NCI-H1105 (cell line): ENCODE measurements at regions not wholly inside any gene's neighbourhood (a gene's known extent, or its start where the extent isn't known, plus 50 kb on each side); places are given as distances from the start of the nearest gene placed in this dataset.
"Not testable (repeated sequence)": the region's sequence is repeated elsewhere in the genome, so short reads cannot be mapped to it uniquely, and the experiment has no call there.

Source experiments
- DNase-seq: peaks from one replicate; lab custom pipeline; 2025; lab: John Stamatoyannopoulos, UW

- DNase-seq = no peak
These were observed 445.6 kb downstream of the ACTL7B start for GRCh38 chr9:108410161-108410560.

GRCh38 chr9:108400297-108400696 lies 455.5 kb downstream of the ACTL7B start:
- DNase-seq = no peak

- no peak for DNase-seq
These were observed 455.9 kb downstream of the ACTL7B start for GRCh38 chr9:108399851-108400250.

GRCh38 chr9:108397286-108397685 lies 458.5 kb downstream of the ACTL7B start:
- DNase-seq = no peak

- DNase-seq = no peak
These were observed 459.2 kb downstream of the ACTL7B start for GRCh38 chr9:108396611-108397010.

- DNase-seq = no peak
These were observed 459.6 kb downstream of the ACTL7B start for GRCh38 chr9:108396193-108396592.

- DNase-seq = no peak
These were observed 460.4 kb downstream of the ACTL7B start for GRCh38 chr9:108395421-108395820.

GRCh38 chr9:108394726-108395125 lies 461.1 kb downstream of the ACTL7B start:
- DNase-seq = no peak

- not testable (repeated sequence) for DNase-seq
These were observed 462.2 kb downstream of the ACTL7B start for GRCh38 chr9:108393481-108394001.

- DNase-seq = no peak
These were observed 462.9 kb downstream of the ACTL7B start for GRCh38 chr9:108392877-108393276.

- no peak for DNase-seq
These were observed 466.7 kb downstream of the ACTL7B start for GRCh38 chr9:108389056-108389455.

GRCh38 chr9:108386859-108387384 lies 468.9 kb downstream of the ACTL7B start:
- no peak for DNase-seq

GRCh38 chr9:108386032-108386431 lies 469.8 kb downstream of the ACTL7B start:
- DNase-seq = no peak

GRCh38 chr9:108383796-108384195 lies 472.0 kb downstream of the ACTL7B start:
- DNase-seq = no peak

- DNase-seq = peak; percentile 16
These were observed 473.5 kb downstream of the ACTL7B start for GRCh38 chr9:108382310-108382709.

GRCh38 chr9:108377881-108378280 lies 477.9 kb downstream of the ACTL7B start:
- no peak for DNase-seq

GRCh38 chr9:108377382-108377781 lies 478.4 kb downstream of the ACTL7B start:
- no peak for DNase-seq

- DNase-seq = no peak
These were observed 479.6 kb downstream of the ACTL7B start for GRCh38 chr9:108376140-108376539.

GRCh38 chr9:108374626-108375025 lies 481.2 kb downstream of the ACTL7B start:
- DNase-seq = no peak

- DNase-seq = no peak
These were observed 488.6 kb downstream of the ACTL7B start for GRCh38 chr9:108367188-108367587.

GRCh38 chr9:108363311-108363710 lies 492.5 kb downstream of the ACTL7B start:
- DNase-seq = peak; percentile 6

- no peak for DNase-seq
These were observed 495.5 kb downstream of the ACTL7B start for GRCh38 chr9:108360304-108360703.

- no peak for DNase-seq
These were observed 499.0 kb downstream of the ACTL7B start for GRCh38 chr9:108356806-108357205.

GRCh38 chr9:108351571-108351970 lies 504.2 kb downstream of the ACTL7B start:
- DNase-seq = no peak
